ENCODE measurements at regions not wholly inside any gene's neighbourhood (a gene's known extent, or its start where the extent isn't known, plus 50 kb on each side); places are given as distances from the start of the nearest gene placed in this dataset.

GRCh38 chr6:19311786-19312185 is 525.4 kb upstream of the ID4 start:
- TF ChIP-seq, protein P1, sequence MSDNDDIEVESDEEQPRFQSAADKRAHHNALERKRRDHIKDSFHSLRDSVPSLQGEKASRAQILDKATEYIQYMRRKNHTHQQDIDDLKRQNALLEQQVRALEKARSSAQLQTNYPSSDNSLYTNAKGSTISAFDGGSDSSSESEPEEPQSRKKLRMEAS (IDR thresholded peaks at IDR 0.05), result no peak
- TF ChIP-seq NFIC (IDR thresholded peaks at IDR 0.05) (no peak), REST (IDR thresholded peaks at IDR 0.05; ENCODE audit: low read depth) (no peak), RAD21 (IDR thresholded peaks at IDR 0.05; ENCODE audit: low read depth) (no peak), CEBPB (IDR thresholded peaks at IDR 0.05) (no peak), YY1 (IDR thresholded peaks at IDR 0.05; ENCODE audit: low read depth) (no peak), TAF1 (IDR thresholded peaks at IDR 0.05; ENCODE audit: low read depth) (no peak), TCF12 (IDR thresholded peaks at IDR 0.05; ENCODE audit: low read depth) (no peak)
- TF ChIP-seq, protein P2, sequence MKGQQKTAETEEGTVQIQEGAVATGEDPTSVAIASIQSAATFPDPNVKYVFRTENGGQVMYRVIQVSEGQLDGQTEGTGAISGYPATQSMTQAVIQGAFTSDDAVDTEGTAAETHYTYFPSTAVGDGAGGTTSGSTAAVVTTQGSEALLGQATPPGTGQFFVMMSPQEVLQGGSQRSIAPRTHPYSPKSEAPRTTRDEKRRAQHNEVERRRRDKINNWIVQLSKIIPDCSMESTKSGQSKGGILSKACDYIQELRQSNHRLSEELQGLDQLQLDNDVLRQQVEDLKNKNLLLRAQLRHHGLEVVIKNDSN (IDR thresholded peaks at IDR 0.05), result no peak
